A673 (cell line): ENCODE measurements at regions not wholly inside any gene's neighbourhood (a gene's known extent, or its start where the extent isn't known, plus 50 kb on each side); places are given as distances from the start of the nearest gene placed in this dataset.

Experiments used
- BruUV-seq: library from RNA; stranded (reverse); fragments of 400-500 nt; replicated peaks from 2 replicates; lab custom pipeline; 2021; lab: Mats Ljungman, UMichigan
- CTCF ChIA-PET: fragments of 300-600 bp; sonication (Branson Sonifier 250); formaldehyde crosslinking; loops from one replicate; lab custom pipeline; 2022; ENCODE audit warnings: antibody characterized with exemption; lab: Charles Lee
- POLR2A ChIA-PET: fragments of 300-600 bp; sonication (Branson Sonifier 250); formaldehyde crosslinking; loops from one replicate; lab custom pipeline; 2022; ENCODE audit warnings: antibody characterized with exemption; ENCODE audit not compliant: low non-redundant PET; lab: Charles Lee
- DNase-seq: peaks from one replicate; pipeline ENCODE4 v3.0.0-alpha.2; 2015; ENCODE audit warnings: low spot score
- H3K27ac ChIP-seq: fragments of 200-600 bp; sonication (generic); 2 replicates; pipeline ENCODE4 v1.5.1; 2016; ENCODE audit warnings: mixed run types, low read depth, mild to moderate bottlenecking, mixed read lengths, antibody characterized with exemption, low read length; ENCODE audit not compliant: poor library complexity, severe bottlenecking
- H3K27me3 ChIP-seq: fragments of 200-600 bp; sonication (generic); replicated peaks from 2 replicates; pipeline ENCODE4 v1.6.1; 2017; ENCODE audit warnings: mixed run types, low read depth, mild to moderate bottlenecking, mixed read lengths, antibody characterized with exemption, low read length; ENCODE audit not compliant: insufficient read depth, poor library complexity
- H3K36me3 ChIP-seq: fragments of 200-600 bp; sonication (generic); 2 replicates; pipeline ENCODE4 v1.6.1; 2016; ENCODE audit warnings: mixed run types, mild to moderate bottlenecking, mixed read lengths, antibody characterized with exemption, low read length; ENCODE audit not compliant: insufficient read depth, poor library complexity, severe bottlenecking
- H3K4me1 ChIP-seq: fragments of 200-600 bp; sonication (generic); 2 replicates; pipeline ENCODE4 v1.6.1; 2017; ENCODE audit warnings: mixed run types, mild to moderate bottlenecking, mixed read lengths, antibody characterized with exemption, low read length; ENCODE audit not compliant: insufficient read depth, poor library complexity, severe bottlenecking
- H3K4me3 ChIP-seq: fragments of 200-600 bp; sonication (generic); 2 replicates; pipeline ENCODE4 v1.5.1; 2016; ENCODE audit warnings: low read depth, mixed run types, mild to moderate bottlenecking, mixed read lengths, low read length; ENCODE audit not compliant: poor library complexity, severe bottlenecking
- H3K9me3 ChIP-seq: fragments of 200-600 bp; sonication (generic); 2 replicates; pipeline ENCODE4 v1.6.1; 2016; ENCODE audit warnings: mixed run types, low read depth, mild to moderate bottlenecking, mixed read lengths, antibody characterized with exemption, low read length; ENCODE audit not compliant: poor library complexity, severe bottlenecking
- EZH2 ChIP-seq: fragments of 200-600 bp; sonication (generic); IDR thresholded peaks from 2 replicates; pipeline ENCODE4 v1.6.1; 2017; ENCODE audit warnings: borderline replicate concordance, low read depth, mild to moderate bottlenecking, mixed read lengths, antibody characterized with exemption, low read length; ENCODE audit not compliant: poor library complexity, severe bottlenecking
- intact Hi-C: fragments of 100-400 bp; cut with micrococcal nuclease; formaldehyde crosslinking; loops from one replicate; pipeline ENCODE4 v1.10.0; 2022; ENCODE audit not compliant: unreplicated experiment
- TF ChIP-seq, protein P1 (sequence below): fragments of 300-800, 200-600 bp; sonication (generic); conservative IDR thresholded peaks from 2 replicates; pipeline ENCODE4 v1.5.1; 2017; ENCODE audit warnings: low read depth, mild to moderate bottlenecking, antibody characterized with exemption, low read length, moderate library complexity, mixed read lengths

DNA sequence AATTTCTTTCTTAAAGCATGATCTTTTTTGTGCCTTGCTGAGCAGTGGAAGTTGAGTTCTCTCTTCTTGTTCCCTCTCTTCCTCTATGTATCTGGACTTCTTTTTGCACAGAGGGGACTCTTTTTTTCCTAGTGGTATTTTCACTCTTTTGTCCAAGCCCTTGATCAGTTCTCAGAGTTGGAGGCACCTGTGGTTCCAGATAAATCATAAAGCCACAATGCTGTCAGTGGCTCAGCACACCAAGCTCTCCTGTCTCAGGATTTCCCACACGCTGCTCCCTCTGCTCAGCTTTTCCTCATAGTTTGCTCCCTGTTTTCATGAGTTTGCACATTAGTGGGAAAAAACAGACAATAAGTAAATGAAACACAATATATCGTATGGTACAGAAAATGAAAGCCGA lies 110.3 kb upstream of the ZNF608 start:
- BruUV-seq = no TSS peak
- ChIA-PET POLR2A (no interaction called here), CTCF (no interaction called here)
- Histone ChIP-seq H3K36me3 (no peaks in the 10 kb centered on the region), H3K4me1 (no peaks in the 10 kb centered on the region), H3K27ac (no peak overlapping the region), H3K27me3 (no peaks in the 10 kb centered on the region), H3K4me3 (no peak overlapping the region), H3K9me3 (no peaks in the 10 kb centered on the region)
- intact Hi-C loops = no loop called here
- TF ChIP-seq, protein P1, sequence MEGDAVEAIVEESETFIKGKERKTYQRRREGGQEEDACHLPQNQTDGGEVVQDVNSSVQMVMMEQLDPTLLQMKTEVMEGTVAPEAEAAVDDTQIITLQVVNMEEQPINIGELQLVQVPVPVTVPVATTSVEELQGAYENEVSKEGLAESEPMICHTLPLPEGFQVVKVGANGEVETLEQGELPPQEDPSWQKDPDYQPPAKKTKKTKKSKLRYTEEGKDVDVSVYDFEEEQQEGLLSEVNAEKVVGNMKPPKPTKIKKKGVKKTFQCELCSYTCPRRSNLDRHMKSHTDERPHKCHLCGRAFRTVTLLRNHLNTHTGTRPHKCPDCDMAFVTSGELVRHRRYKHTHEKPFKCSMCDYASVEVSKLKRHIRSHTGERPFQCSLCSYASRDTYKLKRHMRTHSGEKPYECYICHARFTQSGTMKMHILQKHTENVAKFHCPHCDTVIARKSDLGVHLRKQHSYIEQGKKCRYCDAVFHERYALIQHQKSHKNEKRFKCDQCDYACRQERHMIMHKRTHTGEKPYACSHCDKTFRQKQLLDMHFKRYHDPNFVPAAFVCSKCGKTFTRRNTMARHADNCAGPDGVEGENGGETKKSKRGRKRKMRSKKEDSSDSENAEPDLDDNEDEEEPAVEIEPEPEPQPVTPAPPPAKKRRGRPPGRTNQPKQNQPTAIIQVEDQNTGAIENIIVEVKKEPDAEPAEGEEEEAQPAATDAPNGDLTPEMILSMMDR = no peak
- no peak for TF ChIP-seq EZH2
- DNase-seq = no peak

DNA sequence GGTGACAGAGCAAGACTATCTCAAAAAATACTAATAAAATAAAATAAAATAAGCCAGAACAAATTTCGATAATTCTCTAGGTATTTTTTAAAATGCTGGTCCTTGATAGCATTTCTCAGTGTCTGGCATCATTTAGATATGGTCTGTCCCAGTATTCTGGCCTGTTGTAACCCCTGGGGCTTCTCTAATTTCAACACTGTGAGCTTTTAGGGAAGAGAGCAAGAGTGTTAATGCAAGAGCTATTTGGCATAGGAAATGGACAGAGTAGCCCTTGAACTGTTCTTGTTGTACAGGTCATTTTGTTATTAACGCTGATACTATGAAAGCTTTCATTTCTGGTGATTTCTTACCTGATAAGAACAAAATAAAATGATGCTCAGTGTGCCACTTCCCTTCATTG lies 112.2 kb upstream of the ZNF608 start:
- ChIA-PET POLR2A (no interaction called here), CTCF (no interaction called here)
- H3K27me3 ChIP-seq = no peaks in the 10 kb centered on the region
- H3K4me1 ChIP-seq = no peaks in the 10 kb centered on the region
- intact Hi-C loops = no loop called here
- no peak for DNase-seq
- H3K9me3 ChIP-seq = no peaks in the 10 kb centered on the region
- BruUV-seq = no TSS peak
- no peaks in the 10 kb centered on the region for H3K36me3 ChIP-seq
- H3K27ac ChIP-seq = no peak overlapping the region
- no peak for TF ChIP-seq EZH2
- TF ChIP-seq, protein P1 = no peak
- no peak overlapping the region for H3K4me3 ChIP-seq

DNA sequence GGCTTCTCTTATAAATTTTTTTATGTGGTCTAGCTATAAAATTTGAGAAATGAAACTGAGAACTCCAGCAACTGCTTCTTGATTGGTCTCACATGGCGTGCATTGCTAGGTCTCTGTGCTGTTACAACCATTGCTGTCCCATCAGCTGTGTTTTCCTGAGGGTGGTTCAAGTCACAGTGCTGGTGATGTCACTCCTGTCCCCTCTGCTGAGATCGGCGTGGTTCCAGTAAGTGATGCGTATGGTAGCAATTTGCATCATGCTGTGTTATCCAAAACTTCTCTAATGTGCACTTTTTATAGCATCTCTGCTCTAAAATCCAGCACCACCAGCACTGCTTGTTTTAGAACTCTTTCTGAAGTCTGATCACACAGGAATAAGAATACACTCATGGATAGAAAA lies 112.6 kb upstream of the ZNF608 start:
- no peak overlapping the region for H3K4me3 ChIP-seq
- CTCF ChIA-PET = interaction anchor here (0.6 kb wide), 1 partner anchor 41 kb away, joined by 5 read pairs; no protein-coding TSS in a partner anchor
- H3K27ac ChIP-seq = no peak overlapping the region
- no TSS peak for BruUV-seq
- POLR2A ChIA-PET = no interaction called here
- TF ChIP-seq EZH2 = no peak
- TF ChIP-seq, protein P1 = no peak
- H3K36me3 ChIP-seq = no peaks in the 10 kb centered on the region
- DNase-seq = peak; percentile 11
- intact Hi-C loops = no loop called here
- no peaks in the 10 kb centered on the region for H3K9me3 ChIP-seq
- no peaks in the 10 kb centered on the region for H3K27me3 ChIP-seq
- no peaks in the 10 kb centered on the region for H3K4me1 ChIP-seq
